Colonic mucosa (tissue), 4 donors: ENCODE measurements at regions not wholly inside any gene's neighbourhood (a gene's known extent, or its start where the extent isn't known, plus 50 kb on each side); places are given as distances from the start of the nearest gene placed in this dataset.

Experiments used
- DNase-seq: peaks from one replicate; pipeline ENCODE4 v3.0.0-alpha.2; 2020
- H3K27ac ChIP-seq: fragments of 200-600 bp; one replicate; pipeline ENCODE4 v1.8.0; 2021
- H3K27me3 ChIP-seq: fragments of 200-600 bp; one replicate; pipeline ENCODE4 v1.8.0; 2021
- H3K36me3 ChIP-seq: fragments of 200-600 bp; one replicate; pipeline ENCODE4 v1.8.0; 2021
- H3K4me1 ChIP-seq: fragments of 200-600 bp; one replicate; pipeline ENCODE4 v1.8.0; 2021; ENCODE audit warnings: mild to moderate bottlenecking
- H3K4me3 ChIP-seq: fragments of 200-600 bp; one replicate; pipeline ENCODE4 v1.8.0; 2021
- H3K9ac ChIP-seq, 2 donors: one replicate each; pipeline ENCODE4 v1.7.0; 2013; ENCODE audit warnings: control low read depth in 2 of 2, low read depth in 2 of 2, low read length in 2 of 2
- H3K9me3 ChIP-seq: fragments of 200-600 bp; one replicate; pipeline ENCODE4 v1.8.0; 2021
- intact Hi-C: fragments of 100-400 bp; cut with DNase I; formaldehyde crosslinking; loops from one replicate; pipeline ENCODE4 v1.14.1; 2022
- TF ChIP-seq, protein P1 (sequence below): fragments of 200-600 bp; IDR thresholded peaks from one replicate; pipeline ENCODE4 v1.8.0; 2022; ENCODE audit warnings: antibody characterized with exemption, mild to moderate bottlenecking
- donor health status: healthy.
- donor health status: DM: no; HTN: no; CAD: no.
- donor health status: DM: no; HTN: no; CAD: no.

DNA sequence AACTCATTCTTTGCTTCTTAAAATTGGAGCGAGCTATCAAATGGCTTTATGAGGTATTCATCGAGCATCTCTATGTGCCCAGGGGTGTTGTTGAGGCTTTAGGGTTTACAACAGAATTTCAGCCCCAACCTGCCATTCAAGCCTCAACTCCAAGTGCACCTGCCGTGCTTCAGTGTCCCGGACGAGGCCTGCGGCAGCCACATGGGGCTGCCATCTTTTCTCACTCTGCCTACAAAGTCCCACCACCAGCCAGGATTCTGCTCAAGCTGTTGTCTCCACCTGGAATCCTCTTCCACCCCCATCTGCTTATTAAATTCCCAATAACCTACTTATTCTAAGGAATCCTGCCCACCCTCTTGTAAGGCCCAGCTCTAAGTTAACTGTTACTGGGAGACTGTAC lies 242.4 kb downstream of the OPA1 start:
- DNase-seq, result no peak
- H3K4me3 ChIP-seq, result no peak overlapping the region

DNA sequence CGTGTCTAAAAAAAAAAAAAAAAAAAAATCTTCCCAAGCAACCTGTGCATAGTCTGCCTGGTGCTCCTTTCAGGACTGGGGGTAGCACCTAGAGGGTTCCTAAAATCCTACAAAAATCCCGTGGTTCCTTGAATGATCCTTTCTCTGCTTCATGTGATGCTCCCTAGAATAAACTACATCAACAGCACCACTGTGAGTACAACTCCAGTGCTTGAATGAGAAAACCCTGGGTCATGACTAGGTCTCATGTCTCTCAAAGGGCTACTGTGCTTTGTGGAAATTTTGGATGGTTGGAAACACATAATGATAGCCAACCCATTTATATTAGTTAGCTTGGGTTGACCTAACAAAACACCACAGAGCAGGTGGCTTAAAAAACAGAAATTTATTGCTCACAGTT lies 243.5 kb downstream of the OPA1 start:
- Histone ChIP-seq H3K4me1 (no peaks in the 10 kb centered on the region), H3K4me3 (no peak overlapping the region), H3K27ac (no peak overlapping the region), H3K27me3 (no peaks in the 10 kb centered on the region), H3K9me3 (no peaks in the 10 kb centered on the region), H3K36me3 (no peaks in the 10 kb centered on the region), H3K9ac (no peak overlapping the region)
- intact Hi-C loops, result no loop called here
- no peak for DNase-seq
- TF ChIP-seq, protein P1, sequence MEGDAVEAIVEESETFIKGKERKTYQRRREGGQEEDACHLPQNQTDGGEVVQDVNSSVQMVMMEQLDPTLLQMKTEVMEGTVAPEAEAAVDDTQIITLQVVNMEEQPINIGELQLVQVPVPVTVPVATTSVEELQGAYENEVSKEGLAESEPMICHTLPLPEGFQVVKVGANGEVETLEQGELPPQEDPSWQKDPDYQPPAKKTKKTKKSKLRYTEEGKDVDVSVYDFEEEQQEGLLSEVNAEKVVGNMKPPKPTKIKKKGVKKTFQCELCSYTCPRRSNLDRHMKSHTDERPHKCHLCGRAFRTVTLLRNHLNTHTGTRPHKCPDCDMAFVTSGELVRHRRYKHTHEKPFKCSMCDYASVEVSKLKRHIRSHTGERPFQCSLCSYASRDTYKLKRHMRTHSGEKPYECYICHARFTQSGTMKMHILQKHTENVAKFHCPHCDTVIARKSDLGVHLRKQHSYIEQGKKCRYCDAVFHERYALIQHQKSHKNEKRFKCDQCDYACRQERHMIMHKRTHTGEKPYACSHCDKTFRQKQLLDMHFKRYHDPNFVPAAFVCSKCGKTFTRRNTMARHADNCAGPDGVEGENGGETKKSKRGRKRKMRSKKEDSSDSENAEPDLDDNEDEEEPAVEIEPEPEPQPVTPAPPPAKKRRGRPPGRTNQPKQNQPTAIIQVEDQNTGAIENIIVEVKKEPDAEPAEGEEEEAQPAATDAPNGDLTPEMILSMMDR, result no peak

More for the DNA sequence above, 242.4 kb downstream of the OPA1 start:
- Histone ChIP-seq H3K36me3 (no peaks in the 10 kb centered on the region), H3K4me1 (no peaks in the 10 kb centered on the region), H3K27ac (no peak overlapping the region), H3K9me3 (no peaks in the 10 kb centered on the region), H3K9ac (no peak overlapping the region), H3K27me3 (no peaks in the 10 kb centered on the region)
- TF ChIP-seq, protein P1, result no peak
- intact Hi-C loops, result no loop called here

DNA sequence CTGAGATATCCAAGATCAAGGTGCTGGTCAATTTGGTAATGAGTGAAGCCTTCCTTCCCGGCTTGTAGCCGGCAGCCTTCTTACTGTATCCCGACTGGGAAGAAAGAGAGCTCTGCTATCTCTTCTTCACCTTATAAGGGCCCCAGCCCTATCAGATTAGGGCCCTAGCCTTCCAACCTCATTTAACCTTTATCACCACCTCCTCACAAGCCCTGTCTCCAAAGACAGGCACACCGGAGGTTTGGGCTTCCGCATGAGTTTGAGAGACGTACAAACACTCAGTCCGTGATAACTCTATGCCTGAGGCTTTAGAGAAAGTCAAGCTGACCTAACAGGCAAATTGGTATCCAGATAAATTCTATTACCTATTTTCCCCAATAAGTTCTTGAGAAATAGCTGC lies 243.9 kb downstream of the OPA1 start:
- H3K27me3 ChIP-seq, result no peaks in the 10 kb centered on the region
- DNase-seq, result no peak
- H3K27ac ChIP-seq, result no peak overlapping the region
- TF ChIP-seq, protein P1, result no peak
- H3K4me1 ChIP-seq, result no peaks in the 10 kb centered on the region
- no peaks in the 10 kb centered on the region for H3K36me3 ChIP-seq
- H3K9me3 ChIP-seq, result no peaks in the 10 kb centered on the region
- intact Hi-C loops, result no loop called here
- H3K4me3 ChIP-seq, result no peak overlapping the region
- no peak overlapping the region for H3K9ac ChIP-seq

DNA sequence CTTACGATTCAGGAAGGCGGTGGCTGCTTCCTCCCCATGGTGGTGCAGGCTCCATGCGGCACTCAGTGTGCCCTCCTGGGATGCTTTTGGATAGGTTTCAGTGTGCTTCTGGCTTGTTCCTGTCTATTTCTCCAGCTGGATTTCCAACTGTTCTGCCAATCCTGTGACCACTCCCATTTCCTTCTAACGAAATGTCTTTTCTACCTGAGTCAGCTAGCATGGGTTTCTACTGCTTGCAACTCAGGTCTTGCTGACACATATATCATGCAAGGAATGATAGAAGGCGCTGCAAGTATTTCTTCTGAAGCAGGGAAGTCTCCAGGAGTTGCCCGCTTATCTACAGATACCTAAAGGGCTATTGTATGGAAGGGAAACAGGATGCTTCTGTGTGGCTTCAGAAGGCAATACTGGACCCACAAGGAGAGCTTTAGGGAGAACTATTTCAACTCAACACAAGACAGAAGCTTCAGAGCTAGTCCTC lies 244.4 kb downstream of the OPA1 start:
- Histone ChIP-seq H3K4me3 (no peak overlapping the region), H3K9ac (no peak overlapping the region), H3K9me3 (no peaks in the 10 kb centered on the region), H3K27ac (no peak overlapping the region), H3K27me3 (no peaks in the 10 kb centered on the region), H3K4me1 (no peaks in the 10 kb centered on the region), H3K36me3 (no peaks in the 10 kb centered on the region)
- DNase-seq, result no peak
- intact Hi-C loops, result no loop called here
- TF ChIP-seq, protein P1, result no peak

DNA sequence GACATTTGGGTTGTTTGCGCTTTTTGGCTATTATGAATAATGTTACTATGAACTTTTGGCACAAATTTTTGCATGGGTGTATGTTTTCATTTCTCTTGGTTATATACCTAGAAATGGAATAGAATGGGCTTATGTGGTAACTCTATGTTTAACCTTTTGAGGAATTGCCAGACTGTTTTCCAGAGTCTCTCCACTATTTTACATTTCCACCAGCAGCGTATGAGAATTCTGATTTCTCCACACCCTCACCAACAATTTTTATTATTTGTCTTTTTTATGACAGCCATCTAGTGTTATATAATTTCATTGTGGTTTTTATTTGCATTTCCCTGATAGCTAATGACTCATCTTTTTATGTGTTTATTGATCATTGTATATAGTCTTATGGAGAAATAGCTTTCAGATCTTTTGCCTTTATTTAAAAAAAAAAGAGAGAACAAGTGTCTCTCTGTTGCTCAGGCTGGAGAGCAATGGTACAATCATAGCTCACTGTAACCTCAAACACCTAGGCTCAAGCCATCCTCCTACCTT lies 247.2 kb downstream of the OPA1 start:
- Histone ChIP-seq H3K36me3 (no peaks in the 10 kb centered on the region), H3K27me3 (no peaks in the 10 kb centered on the region), H3K9ac (no peak overlapping the region), H3K4me3 (no peak overlapping the region), H3K27ac (peak overlapping the region; percentile 64), H3K4me1 (peaks cover 3% of the 10 kb centered on the region), H3K9me3 (no peaks in the 10 kb centered on the region)
- intact Hi-C loops, result no loop called here
- DNase-seq, result no peak
- TF ChIP-seq, protein P1, result no peak
